Activated CD4-positive, alpha-beta T cell treated with anti-CD3 and anti-CD28 coated beads for 24 hours (primary cell): ENCODE measurements at regions not wholly inside any gene's neighbourhood (a gene's known extent, or its start where the extent isn't known, plus 50 kb on each side); places are given as distances from the start of the nearest gene placed in this dataset.

Source experiments
- DNase-seq, 2 donors: peaks; one replicate each; pipeline ENCODE4 v3.0.0-alpha.2; 2020; ENCODE audit warnings: low read depth in 2 of 2

- DNase-seq, result no peak
These were observed 248.2 kb upstream of the SLC39A10 start for GRCh38 chr2:195408811-195409210.

GRCh38 chr2:195408196-195408595, 248.8 kb upstream of the SLC39A10 start:
- no peak for DNase-seq

GRCh38 chr2:195407783-195408182, 249.2 kb upstream of the SLC39A10 start:
- DNase-seq, result no peak

- DNase-seq, result no peak
These were observed 250.0 kb upstream of the SLC39A10 start for GRCh38 chr2:195406886-195407603.

GRCh38 chr2:195404651-195405050, 252.4 kb upstream of the SLC39A10 start:
- DNase-seq, result no peak

- no peak for DNase-seq
These were observed 260.5 kb upstream of the SLC39A10 start for GRCh38 chr2:195396479-195396878.

GRCh38 chr2:195395362-195395761, 261.7 kb upstream of the SLC39A10 start:
- no peak for DNase-seq

- DNase-seq, result no peak
These were observed 264.3 kb upstream of the SLC39A10 start for GRCh38 chr2:195392446-195393336.

- DNase-seq, result no peak
These were observed 266.2 kb upstream of the SLC39A10 start for GRCh38 chr2:195390686-195391321.

GRCh38 chr2:195388028-195388427, 269.0 kb upstream of the SLC39A10 start:
- DNase-seq, result no peak

- DNase-seq, result no peak
These were observed 274.8 kb upstream of the SLC39A10 start for GRCh38 chr2:195382186-195382585.

GRCh38 chr2:195370167-195370943, 286.7 kb upstream of the SLC39A10 start:
- DNase-seq, result no peak

- no peak for DNase-seq
These were observed 287.8 kb upstream of the SLC39A10 start for GRCh38 chr2:195369218-195369587.

GRCh38 chr2:195368249-195369217, 288.5 kb upstream of the SLC39A10 start:
- DNase-seq, result no peak

GRCh38 chr2:195367809-195368208, 289.2 kb upstream of the SLC39A10 start:
- DNase-seq, result no peak

GRCh38 chr2:195364015-195364965, 292.7 kb upstream of the SLC39A10 start:
- DNase-seq, result no peak

- DNase-seq, result no peak
These were observed 293.5 kb upstream of the SLC39A10 start for GRCh38 chr2:195363496-195363895.

- DNase-seq, result no peak
These were observed 296.8 kb upstream of the SLC39A10 start for GRCh38 chr2:195360242-195360641.

- no peak for DNase-seq
These were observed 297.8 kb upstream of the SLC39A10 start for GRCh38 chr2:195359043-195359735.
